HEK293T (cell line): ENCODE measurements at regions not wholly inside any gene's neighbourhood (a gene's known extent, or its start where the extent isn't known, plus 50 kb on each side); places are given as distances from the start of the nearest gene placed in this dataset.

Experiments used
- CTCF ChIA-PET: fragments of 350-600 bp; formaldehyde crosslinking; extraction: SDS; loops from one replicate; lab custom pipeline; 2021; ENCODE audit warnings: antibody characterized with exemption, inconsistent platforms; lab: Yijun Ruan, JAX
- POLR2A ChIA-PET: fragments of 350-600 bp; formaldehyde crosslinking; extraction: SDS; loops from one replicate; lab custom pipeline; 2020; ENCODE audit warnings: antibody characterized with exemption, inconsistent platforms; lab: Yijun Ruan, JAX
- DNase-seq: peaks from one replicate; pipeline ENCODE4 v3.0.0; 2012; ENCODE audit warnings: mixed read lengths; ENCODE audit errors: extremely low spot score
- ARNT ChIP-seq: fragments of 450-650 bp; IDR thresholded peaks from 2 replicates; pipeline ENCODE4 v1.6.1; 2017; ENCODE audit warnings: mild to moderate bottlenecking
- BHLHE40 ChIP-seq: fragments of 450-650 bp; IDR thresholded peaks from 2 replicates; pipeline ENCODE4 v1.6.1; 2016; ENCODE audit warnings: mild to moderate bottlenecking, moderate library complexity, borderline replicate concordance
- CTBP1 ChIP-seq: fragments of 450-650 bp; IDR thresholded peaks from 2 replicates; pipeline ENCODE4 v1.6.1; 2016; ENCODE audit warnings: borderline replicate concordance
- ELF4 ChIP-seq: fragments of 450-650 bp; IDR thresholded peaks from 2 replicates; pipeline ENCODE4 v1.6.1; 2017; ENCODE audit warnings: antibody characterized with exemption
- FOXA1 ChIP-seq: fragments of 450-650 bp; IDR thresholded peaks from 2 replicates; pipeline ENCODE4 v1.6.1; 2016; ENCODE audit warnings: mild to moderate bottlenecking
- FOXK2 ChIP-seq: fragments of 450-650 bp; IDR thresholded peaks from 2 replicates; pipeline ENCODE4 v1.6.1; 2016; ENCODE audit warnings: mild to moderate bottlenecking
- FOXM1 ChIP-seq: fragments of 450-650 bp; IDR thresholded peaks from 2 replicates; pipeline ENCODE4 v1.6.1; 2017; ENCODE audit warnings: mild to moderate bottlenecking, borderline replicate concordance
- HDGF ChIP-seq: fragments of 450-650 bp; IDR thresholded peaks from 2 replicates; pipeline ENCODE4 v1.6.1; 2017; ENCODE audit warnings: antibody characterized with exemption, borderline replicate concordance
- L3MBTL2 ChIP-seq: fragments of 450-650 bp; conservative IDR thresholded peaks from 2 replicates; pipeline ENCODE4 v1.6.1; 2016; ENCODE audit warnings: mild to moderate bottlenecking
- LEF1 ChIP-seq: fragments of 450-650 bp; IDR thresholded peaks from 2 replicates; pipeline ENCODE4 v1.6.1; 2017; ENCODE audit warnings: mild to moderate bottlenecking, borderline replicate concordance
- NFRKB ChIP-seq: fragments of 450-650 bp; IDR thresholded peaks from 2 replicates; pipeline ENCODE4 v1.6.1; 2016; ENCODE audit warnings: mild to moderate bottlenecking, moderate library complexity
- PKNOX1 ChIP-seq: fragments of 450-650 bp; IDR thresholded peaks from 2 replicates; pipeline ENCODE4 v1.6.1; 2016
- SP1 ChIP-seq: fragments of 450-650 bp; IDR thresholded peaks from 2 replicates; pipeline ENCODE4 v1.6.1; 2017
- SUZ12 ChIP-seq: fragments of 450-650 bp; IDR thresholded peaks from 2 replicates; pipeline ENCODE4 v1.6.1; 2016; ENCODE audit warnings: mild to moderate bottlenecking
- TARDBP ChIP-seq: fragments of 450-650 bp; IDR thresholded peaks from 2 replicates; pipeline ENCODE4 v1.6.1; 2016
- ZNF384 ChIP-seq: fragments of 450-650 bp; IDR thresholded peaks from 2 replicates; pipeline ENCODE4 v1.6.1; 2016

GRCh38 chr1:58409890-58410289 is 136.6 kb downstream of the OMA1 start:
- ChIA-PET CTCF (no interaction called here), POLR2A (no interaction called here)
- no peak for TF ChIP-seq L3MBTL2
- no peak for TF ChIP-seq ZNF384
- no peak for TF ChIP-seq NFRKB
- no peak for TF ChIP-seq SP1
- TF ChIP-seq PKNOX1 = no peak
- TF ChIP-seq FOXA1 = no peak
- TF ChIP-seq BHLHE40 = no peak
- TF ChIP-seq LEF1 = no peak
- TF ChIP-seq HDGF = no peak
- TF ChIP-seq ELF4 = no peak
- no peak for TF ChIP-seq TARDBP
- TF ChIP-seq CTBP1 = no peak
- TF ChIP-seq FOXK2 = no peak
- no peak for TF ChIP-seq ARNT
- no peak for TF ChIP-seq FOXM1
- no peak for DNase-seq

DNA sequence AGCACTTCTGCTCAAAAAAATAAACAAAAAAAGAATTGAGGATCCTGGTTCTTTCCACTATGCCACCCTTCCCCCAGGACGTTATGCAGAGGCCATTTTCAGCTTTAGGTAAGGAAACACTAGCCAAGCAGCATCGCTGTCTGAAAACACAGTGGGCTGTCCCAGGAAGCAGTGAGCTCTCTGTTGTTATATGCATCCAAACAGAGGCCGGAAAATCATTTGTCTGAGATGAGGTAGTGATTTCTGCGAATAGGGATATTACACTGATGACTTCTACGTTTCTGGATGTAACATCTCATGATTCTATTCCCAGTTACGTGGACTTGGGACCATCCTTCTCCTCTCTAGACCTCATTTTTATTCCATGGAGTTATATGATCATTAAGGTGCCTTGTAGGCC is 137.2 kb downstream of the OMA1 start:
- POLR2A ChIA-PET = no interaction called here
- no peak for DNase-seq
- CTCF ChIA-PET = no interaction called here
- TF ChIP-seq FOXA1 = no peak
- no peak for TF ChIP-seq FOXM1
- TF ChIP-seq FOXK2 = no peak
- no peak for TF ChIP-seq NFRKB
- TF ChIP-seq PKNOX1 = no peak
- no peak for TF ChIP-seq SUZ12
- TF ChIP-seq ZNF384 = no peak
- no peak for TF ChIP-seq CTBP1
- no peak for TF ChIP-seq L3MBTL2
- TF ChIP-seq BHLHE40 = no peak
- TF ChIP-seq LEF1 = no peak
- no peak for TF ChIP-seq ARNT
- no peak for TF ChIP-seq SP1
- TF ChIP-seq ELF4 = no peak
- no peak for TF ChIP-seq HDGF
- no peak for TF ChIP-seq TARDBP

DNA sequence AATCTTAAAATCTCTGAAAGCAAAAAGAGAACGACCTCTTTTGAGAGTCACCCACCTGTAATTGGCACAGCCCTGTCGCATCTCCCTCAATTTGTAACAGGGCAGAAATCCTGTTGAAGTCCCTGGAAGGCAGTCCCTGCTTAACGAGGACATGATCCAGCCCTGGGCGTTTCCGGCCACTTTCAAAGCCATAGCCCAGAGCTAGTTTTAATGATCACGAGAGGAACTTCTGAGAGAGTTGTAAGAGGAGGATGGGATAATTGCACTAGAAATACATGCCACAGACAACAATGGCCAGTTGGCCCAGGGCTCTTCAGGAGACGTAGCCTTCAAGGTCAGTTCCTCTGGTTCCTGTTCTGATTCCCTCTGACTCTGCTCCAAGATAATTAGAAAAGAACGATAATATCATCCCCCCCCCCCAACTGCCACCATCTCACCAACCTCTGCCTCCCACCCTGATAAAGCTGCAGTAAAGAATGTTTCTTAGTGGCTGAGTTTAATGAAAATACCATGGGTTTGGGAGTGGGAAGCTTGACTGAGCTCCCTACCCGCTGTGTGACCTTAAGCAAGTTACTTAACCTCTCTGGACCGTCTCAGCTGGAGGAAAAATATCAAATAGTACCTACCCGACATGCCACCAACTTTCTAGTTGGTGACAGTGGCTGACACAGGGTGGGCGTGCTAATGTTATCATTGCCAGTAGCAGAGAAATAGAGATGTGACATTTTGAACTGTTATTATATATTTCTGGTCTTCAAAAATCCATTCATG is 140.0 kb downstream of the OMA1 start:
- DNase-seq = no peak
- no peak for TF ChIP-seq LEF1
- no peak for TF ChIP-seq TARDBP
- CTCF ChIA-PET = no interaction called here
- POLR2A ChIA-PET = no interaction called here

GRCh38 chr1:58405660-58406059 is 140.9 kb downstream of the OMA1 start:
- TF ChIP-seq TARDBP (no peak), FOXM1 (no peak), NFRKB (no peak), SP1 (no peak), FOXA1 (no peak), PKNOX1 (no peak), SUZ12 (no peak), ZNF384 (no peak), ELF4 (no peak), LEF1 (no peak), FOXK2 (no peak), L3MBTL2 (no peak), HDGF (no peak)
- CTCF ChIA-PET = no interaction called here
- DNase-seq = no peak
- POLR2A ChIA-PET = no interaction called here

- TF ChIP-seq SP1 (no peak), NFRKB (no peak), ARNT (no peak), FOXM1 (no peak), BHLHE40 (no peak), CTBP1 (no peak)
- no peak for DNase-seq
- CTCF ChIA-PET = no interaction called here
- POLR2A ChIA-PET = no interaction called here
These were observed 142.6 kb downstream of the OMA1 start for GRCh38 chr1:58403894-58404293.

DNA sequence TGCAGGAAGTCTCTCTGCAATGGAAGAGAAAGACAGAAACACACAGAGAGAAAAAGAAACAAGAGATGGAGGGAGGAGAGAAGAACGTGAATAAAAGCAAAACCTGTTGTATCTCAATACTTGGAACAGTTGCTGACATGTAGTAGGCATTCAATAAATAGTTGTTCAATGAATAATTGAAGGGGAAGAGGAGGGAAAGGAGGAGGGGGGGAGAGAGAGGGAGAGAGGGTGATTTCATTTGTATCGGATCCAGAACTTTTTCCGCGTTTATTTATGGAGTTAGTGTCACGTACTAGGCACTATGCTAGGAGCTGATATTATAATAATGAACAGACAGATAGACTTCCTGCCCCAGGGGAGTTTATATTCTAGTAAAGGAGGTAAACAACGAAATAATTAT is 144.1 kb downstream of the OMA1 start:
- ChIA-PET CTCF (no interaction called here), POLR2A (no interaction called here)
- no peak for DNase-seq
- TF ChIP-seq FOXM1 = no peak
- no peak for TF ChIP-seq L3MBTL2
- TF ChIP-seq FOXA1 = no peak
- no peak for TF ChIP-seq ELF4
- no peak for TF ChIP-seq SP1
- no peak for TF ChIP-seq CTBP1
- no peak for TF ChIP-seq FOXK2
- TF ChIP-seq BHLHE40 = no peak
- TF ChIP-seq LEF1 = no peak
- no peak for TF ChIP-seq NFRKB
- TF ChIP-seq ARNT = no peak
- TF ChIP-seq HDGF = no peak
- no peak for TF ChIP-seq PKNOX1
- no peak for TF ChIP-seq SUZ12
- TF ChIP-seq TARDBP = no peak
- TF ChIP-seq ZNF384 = no peak
